Muscle of leg (tissue), 3 donors: ENCODE measurements at regions not wholly inside any gene's neighbourhood (a gene's known extent, or its start where the extent isn't known, plus 50 kb on each side); places are given as distances from the start of the nearest gene placed in this dataset.

ENCODE experiments used
- DNase-seq: peaks from one replicate; pipeline ENCODE4 v3.0.0; 2013
- H3K27ac ChIP-seq: one replicate; pipeline ENCODE4 v1.5.1; 2013; ENCODE audit warnings: mild to moderate bottlenecking, low read length, control low read depth
- H3K27me3 ChIP-seq: one replicate; pipeline ENCODE4 v1.6.1; 2013; ENCODE audit warnings: low read length; ENCODE audit not compliant: control insufficient read depth, insufficient read depth
- H3K36me3 ChIP-seq: one replicate; pipeline ENCODE4 v1.6.1; 2013; ENCODE audit warnings: low read length; ENCODE audit not compliant: control insufficient read depth, insufficient read depth
- H3K4me1 ChIP-seq: one replicate; pipeline ENCODE4 v1.6.1; 2013; ENCODE audit warnings: low read length; ENCODE audit not compliant: control insufficient read depth, insufficient read depth
- H3K4me3 ChIP-seq: one replicate; pipeline ENCODE4 v1.5.1; 2013; ENCODE audit warnings: low read length, control low read depth
- H3K9me3 ChIP-seq: replicated peaks from 2 replicates; pipeline ENCODE4 v1.6.1; 2013; ENCODE audit warnings: low read depth, low read length; ENCODE audit not compliant: control insufficient read depth
- WGBS: methylation state at CpG from one replicate; pipeline ENCODE4 v1.1.5; 2013; ENCODE audit warnings: missing lambda C conversion rate; ENCODE audit not compliant: insufficient coverage; 5-methylcytosine and 5-hydroxymethylcytosine counted together

- Histone ChIP-seq H3K27ac (no peak overlapping the region), H3K36me3 (no peaks in the 10 kb centered on the region), H3K9me3 (peaks cover 4% of the 10 kb centered on the region), H3K4me3 (no peak overlapping the region), H3K27me3 (no peaks in the 10 kb centered on the region), H3K4me1 (peaks cover 22% of the 10 kb centered on the region)
- 100% methylated on average over 2 of the region's 4 CpGs for WGBS
- no peak for DNase-seq
Measured at GRCh38 chr20:17857639-17858449, 110.8 kb downstream of the SNX5 start.

- WGBS: 88% methylated on average over 1 of the region's 5 CpGs
- H3K4me3 ChIP-seq: no peak overlapping the region
- no peak for DNase-seq
- no peaks in the 10 kb centered on the region for H3K36me3 ChIP-seq
- no peak overlapping the region for H3K27ac ChIP-seq
- peaks cover 18% of the 10 kb centered on the region for H3K4me1 ChIP-seq
- peaks cover 4% of the 10 kb centered on the region for H3K9me3 ChIP-seq
- no peaks in the 10 kb centered on the region for H3K27me3 ChIP-seq
Measured at GRCh38 chr20:17856837-17857605, 111.6 kb downstream of the SNX5 start.

- Histone ChIP-seq H3K4me1 (peaks cover 18% of the 10 kb centered on the region), H3K27ac (no peak overlapping the region), H3K27me3 (no peaks in the 10 kb centered on the region), H3K9me3 (peaks cover 4% of the 10 kb centered on the region), H3K4me3 (no peak overlapping the region), H3K36me3 (no peaks in the 10 kb centered on the region)
- DNase-seq: no peak
- no CpG with 5 or more reads among the region's 3 CpGs for WGBS
Measured at GRCh38 chr20:17856024-17856564, 112.5 kb downstream of the SNX5 start.

- 40% methylated on average over 3 of the region's 4 CpGs for WGBS
- no peaks in the 10 kb centered on the region for H3K27me3 ChIP-seq
Measured at GRCh38 chr20:17854307-17854903, 114.2 kb downstream of the SNX5 start.

GRCh38 chr20:17852323-17852722, 116.3 kb downstream of the SNX5 start:
- no peak for DNase-seq
- peaks cover 4% of the 10 kb centered on the region for H3K9me3 ChIP-seq
- H3K4me1 ChIP-seq: peaks cover 14% of the 10 kb centered on the region
- H3K27me3 ChIP-seq: no peaks in the 10 kb centered on the region
- WGBS: 100% methylated on average over 1 of the region's 3 CpGs
- H3K4me3 ChIP-seq: no peak overlapping the region
- H3K36me3 ChIP-seq: no peaks in the 10 kb centered on the region
- no peak overlapping the region for H3K27ac ChIP-seq

More at GRCh38 chr20:17854307-17854903, 114.2 kb downstream of the SNX5 start:
- H3K4me1 ChIP-seq: peaks cover 16% of the 10 kb centered on the region
- H3K4me3 ChIP-seq: no peak overlapping the region
- no peak overlapping the region for H3K27ac ChIP-seq
- H3K36me3 ChIP-seq: no peaks in the 10 kb centered on the region
- peak; percentile 69 for DNase-seq
- H3K9me3 ChIP-seq: peaks cover 4% of the 10 kb centered on the region

- no peak overlapping the region for H3K27ac ChIP-seq
- no peak for DNase-seq
- H3K4me1 ChIP-seq: peaks cover 22% of the 10 kb centered on the region
- WGBS: no CpG with 5 or more reads among the region's 4 CpGs
- H3K9me3 ChIP-seq: no peaks in the 10 kb centered on the region
- no peaks in the 10 kb centered on the region for H3K27me3 ChIP-seq
- H3K36me3 ChIP-seq: no peaks in the 10 kb centered on the region
- H3K4me3 ChIP-seq: no peak overlapping the region
Measured at GRCh38 chr20:17850684-17851026, 117.9 kb downstream of the SNX5 start.

- H3K27ac ChIP-seq: peak overlapping the region; percentile 75
- H3K36me3 ChIP-seq: no peaks in the 10 kb centered on the region
- peak; percentile 84 for DNase-seq
- peaks cover 22% of the 10 kb centered on the region for H3K4me1 ChIP-seq
- 55% methylated on average over 8 of the region's 15 CpGs for WGBS
- no peaks in the 10 kb centered on the region for H3K9me3 ChIP-seq
- no peaks in the 10 kb centered on the region for H3K27me3 ChIP-seq
- no peak overlapping the region for H3K4me3 ChIP-seq
Measured at GRCh38 chr20:17849901-17850683, 118.5 kb downstream of the SNX5 start.

- H3K27ac ChIP-seq: peak overlapping the region; percentile 75
- H3K36me3 ChIP-seq: no peaks in the 10 kb centered on the region
- no peaks in the 10 kb centered on the region for H3K27me3 ChIP-seq
- no peak overlapping the region for H3K4me3 ChIP-seq
- peaks cover 22% of the 10 kb centered on the region for H3K4me1 ChIP-seq
- WGBS: 73% methylated on average over 3 of the region's 6 CpGs
- no peak for DNase-seq
- H3K9me3 ChIP-seq: no peaks in the 10 kb centered on the region
Measured at GRCh38 chr20:17849138-17849900, 119.3 kb downstream of the SNX5 start.
